H9 (cell line): ENCODE measurements at regions not wholly inside any gene's neighbourhood (a gene's known extent, or its start where the extent isn't known, plus 50 kb on each side); places are given as distances from the start of the nearest gene placed in this dataset.
A peak's percentile ranks its signal among the peaks of the same experiment; 100 is the strongest.

Experiments
- DNase-seq: peaks from one replicate; pipeline ENCODE4 v3.0.0-alpha.2; 2017
- H2AFZ ChIP-seq: one replicate; pipeline ENCODE4 v1.6.1; 2013; ENCODE audit warnings: mild to moderate bottlenecking, low read length, control low read depth, moderate library complexity
- H2AK5ac ChIP-seq: 2 replicates; pipeline ENCODE4 v1.6.1; 2013; ENCODE audit warnings: low read length, control low read depth, mixed read lengths; ENCODE audit not compliant: insufficient read length
- H2BK120ac ChIP-seq: one replicate; pipeline ENCODE4 v1.6.1; 2013; ENCODE audit warnings: low read depth, mild to moderate bottlenecking, low read length, control low read depth, inconsistent platforms; ENCODE audit not compliant: poor library complexity, severe bottlenecking
- H2BK12ac ChIP-seq: 2 replicates; pipeline ENCODE4 v1.6.1; 2013; ENCODE audit warnings: low read length, control low read depth, mixed read lengths, low read depth; ENCODE audit not compliant: insufficient read length
- H2BK15ac ChIP-seq: 2 replicates; pipeline ENCODE4 v1.6.1; 2013; ENCODE audit warnings: low read depth, low read length, control low read depth
- H2BK20ac ChIP-seq: one replicate; pipeline ENCODE4 v1.6.1; 2013; ENCODE audit warnings: low read depth, mild to moderate bottlenecking, low read length, control low read depth, inconsistent platforms; ENCODE audit not compliant: poor library complexity, severe bottlenecking
- H2BK5ac ChIP-seq: 2 replicates; pipeline ENCODE4 v1.6.1; 2013; ENCODE audit warnings: low read length, control low read depth, mixed read lengths; ENCODE audit not compliant: insufficient read length
- H3K14ac ChIP-seq: 2 replicates; pipeline ENCODE4 v1.6.1; 2013; ENCODE audit warnings: low read length, control low read depth; ENCODE audit not compliant: insufficient read depth
- H3K18ac ChIP-seq: 2 replicates; pipeline ENCODE4 v1.6.1; 2013; ENCODE audit warnings: low read depth, mild to moderate bottlenecking, mixed read lengths, low read length, control low read depth; ENCODE audit not compliant: insufficient read length
- H3K23ac ChIP-seq: 2 replicates; pipeline ENCODE4 v1.6.1; 2013; ENCODE audit warnings: low read length, control low read depth, mixed read lengths, low read depth; ENCODE audit not compliant: insufficient read length
- H3K23me2 ChIP-seq: 2 replicates; pipeline ENCODE4 v1.6.1; 2013; ENCODE audit warnings: low read depth, mild to moderate bottlenecking, mixed read lengths, low read length, control low read depth; ENCODE audit not compliant: insufficient read length, poor library complexity, severe bottlenecking
- H3K27ac ChIP-seq: 2 replicates; pipeline ENCODE4 v1.5.1; 2013; ENCODE audit warnings: low read length, control low read depth, mixed read lengths, low read depth; ENCODE audit not compliant: insufficient read length
- H3K27me3 ChIP-seq: 2 replicates; pipeline ENCODE4 v1.6.1; 2013; ENCODE audit warnings: low read length, control low read depth, inconsistent platforms; ENCODE audit not compliant: insufficient read depth
- H3K4ac ChIP-seq: 2 replicates; pipeline ENCODE4 v1.6.1; 2013; ENCODE audit warnings: low read depth, mild to moderate bottlenecking, control low read depth, inconsistent platforms, low read length, moderate library complexity
- H3K4me1 ChIP-seq: 2 replicates; pipeline ENCODE4 v1.6.1; 2013; ENCODE audit warnings: low read length, control low read depth, inconsistent platforms; ENCODE audit not compliant: insufficient read depth
- H3K4me2 ChIP-seq: 2 replicates; pipeline ENCODE4 v1.6.1; 2013; ENCODE audit warnings: low read length, control low read depth, mixed read lengths; ENCODE audit not compliant: insufficient read length, insufficient read depth
- H3K56ac ChIP-seq: 2 replicates; pipeline ENCODE4 v1.6.1; 2013; ENCODE audit warnings: low read depth, mild to moderate bottlenecking, mixed read lengths, low read length, control low read depth; ENCODE audit not compliant: insufficient read length
- H3K79me1 ChIP-seq: 2 replicates; pipeline ENCODE4 v1.6.1; 2013; ENCODE audit warnings: low read depth, mild to moderate bottlenecking, moderate library complexity, low read length, control low read depth, inconsistent platforms; ENCODE audit not compliant: insufficient read depth, poor library complexity, severe bottlenecking
- H3K79me2 ChIP-seq: 2 replicates; pipeline ENCODE4 v1.6.1; 2013; ENCODE audit warnings: low read length, control low read depth, inconsistent platforms; ENCODE audit not compliant: insufficient read depth
- H3K9ac ChIP-seq: 2 replicates; pipeline ENCODE4 v1.6.1; 2013; ENCODE audit warnings: low read length, control low read depth, mixed read lengths; ENCODE audit not compliant: insufficient read length; ENCODE audit errors: extremely low read depth
- H3K9me3 ChIP-seq: one replicate; pipeline ENCODE4 v1.6.1; 2013; ENCODE audit warnings: low read depth, low read length, inconsistent platforms; ENCODE audit not compliant: control insufficient read depth
- H3T11ph ChIP-seq: one replicate; pipeline ENCODE4 v1.6.1; 2013; ENCODE audit warnings: mild to moderate bottlenecking, low read length, control low read depth, inconsistent platforms
- H4K20me1 ChIP-seq: one replicate; pipeline ENCODE4 v1.6.1; 2013; ENCODE audit not compliant: control insufficient read depth, insufficient read length, insufficient read depth
- H4K5ac ChIP-seq: 2 replicates; pipeline ENCODE4 v1.6.1; 2013; ENCODE audit warnings: low read depth, mild to moderate bottlenecking, mixed read lengths, low read length, control low read depth; ENCODE audit not compliant: insufficient read length
- H4K8ac ChIP-seq: replicated peaks from 2 replicates; pipeline ENCODE4 v1.6.1; 2013; ENCODE audit warnings: low read length, control low read depth, mixed read lengths, low read depth; ENCODE audit not compliant: insufficient read length
- H4K91ac ChIP-seq: 2 replicates; pipeline ENCODE4 v1.6.1; 2013; ENCODE audit warnings: low read depth, mild to moderate bottlenecking, moderate library complexity, mixed read lengths, low read length, control low read depth; ENCODE audit not compliant: insufficient read length
- H3K27ac Mint-ChIP-seq, 3 experiments: 2 replicates in 2 of 3; 3 replicates in 1 of 3; pipeline ENCODE4 v1.8.0; 2020 to 2021; ENCODE audit warnings: mixed read lengths in 3 of 3, mild to moderate bottlenecking in 1 of 3, moderate library complexity in 1 of 3
- H3K27me3 Mint-ChIP-seq: 2 replicates; pipeline ENCODE4 v1.8.0; 2021; ENCODE audit warnings: low read depth, mild to moderate bottlenecking, moderate library complexity, mixed read lengths
- H3K36me3 Mint-ChIP-seq, 3 experiments: 2 replicates in 2 of 3; 3 replicates in 1 of 3; pipeline ENCODE4 v1.8.0; 2020 to 2021; ENCODE audit warnings: low read depth in 3 of 3, mixed read lengths in 3 of 3; ENCODE audit not compliant: insufficient read depth in 1 of 3
- H3K4me1 Mint-ChIP-seq, 2 experiments: 2 replicates each; pipeline ENCODE4 v1.8.0; 2020; ENCODE audit warnings: mixed read lengths in 2 of 2
- H3K4me3 Mint-ChIP-seq, 2 experiments: 2 replicates in 1 of 2; 3 replicates in 1 of 2; pipeline ENCODE4 v1.8.0; 2020 to 2021; ENCODE audit warnings: mild to moderate bottlenecking in 2 of 2, mixed read lengths in 2 of 2, moderate library complexity in 1 of 2
- H3K9me3 Mint-ChIP-seq, 2 experiments: 2 replicates in 1 of 2; 3 replicates in 1 of 2; pipeline ENCODE4 v1.8.0; 2020; ENCODE audit warnings: mild to moderate bottlenecking in 2 of 2, mixed read lengths in 2 of 2, moderate library complexity in 1 of 2
- WGBS: extraction: QIAGEN DNeasy Blood & Tissue Kit; methylation state at CpG from one replicate; pipeline ENCODE4 v1.1.7; 2013; ENCODE audit warnings: missing lambda C conversion rate, low lambda C conversion rate, mixed read lengths; ENCODE audit not compliant: insufficient read length; ENCODE audit errors: extremely low coverage; 5-methylcytosine and 5-hydroxymethylcytosine counted together
- TF ChIP-seq, protein P1 (sequence below): fragments of 200-600 bp; sonication (generic); conservative IDR thresholded peaks from 3 replicates; pipeline ENCODE4 v1.8.0; 2021; ENCODE audit warnings: antibody characterized with exemption, mild to moderate bottlenecking

DNA sequence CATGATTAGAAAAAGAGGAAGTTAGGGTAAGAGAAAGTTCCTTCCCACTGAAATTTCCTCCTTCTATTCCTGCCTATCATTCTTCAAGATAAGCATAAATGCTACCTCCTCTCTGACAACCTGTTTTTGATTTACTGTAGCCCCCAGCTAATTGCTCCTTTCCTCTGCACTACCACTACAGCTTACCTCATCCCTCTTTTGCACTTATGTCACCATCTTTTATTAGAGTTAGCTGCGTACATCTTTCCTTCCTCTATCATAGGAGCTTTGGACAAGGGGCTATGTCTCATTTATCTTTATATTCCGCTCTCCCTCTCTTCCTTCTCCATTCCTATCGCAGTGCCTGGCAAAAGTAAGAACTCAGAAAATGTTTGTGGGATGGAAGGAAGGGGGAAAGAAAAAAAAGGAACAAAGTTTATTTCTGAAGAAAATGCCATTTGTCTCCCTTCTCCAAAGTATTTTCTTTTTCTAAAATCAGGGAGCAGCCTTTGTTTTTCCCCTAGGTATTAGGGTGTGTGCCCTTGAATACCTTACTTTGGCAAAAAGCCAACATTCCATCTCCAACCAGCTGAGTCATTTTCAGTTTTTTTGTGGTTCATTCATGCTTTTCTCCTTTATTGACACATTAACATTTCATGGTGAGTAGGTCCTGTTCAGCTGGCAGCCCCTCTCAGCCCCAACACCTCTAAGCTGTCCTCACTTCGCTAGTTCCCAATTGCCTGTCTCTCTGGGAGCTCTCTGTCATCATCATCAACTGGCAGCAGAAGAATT is 87.6 kb upstream of the SOX2 start:
- Histone ChIP-seq H2BK12ac (no peak overlapping the region), H2AK5ac (no peak overlapping the region), H2BK5ac (no peak overlapping the region), H3K9ac (no peak overlapping the region), H3K27me3 (no peaks in the 10 kb centered on the region), H4K8ac (no peak overlapping the region), H3K14ac (no peak overlapping the region), H3K79me1 (no peaks in the 10 kb centered on the region), H3K4me1 (0 out of 2 replicates have a peak, but pooled peaks cover 1% of the 10 kb centered on the region), H2BK20ac (no peak overlapping the region), H3K9me3 (no peaks in the 10 kb centered on the region), H3K27ac (no peak overlapping the region), H3K23me2 (no peaks in the 10 kb centered on the region), H3K18ac (no peak overlapping the region), H4K91ac (no peak overlapping the region), H3K4me2 (no peak overlapping the region), H2BK120ac (no peak overlapping the region), H3K23ac (no peak overlapping the region), H2BK15ac (no peak overlapping the region), H3K4ac (no peak overlapping the region), H4K5ac (no peak overlapping the region), H3K79me2 (no peaks in the 10 kb centered on the region), H3K56ac (no peak overlapping the region), H2AFZ (no peak overlapping the region), H3T11ph (no peak overlapping the region), H4K20me1 (no peaks in the 10 kb centered on the region)
- Mint-ChIP-seq H3K4me1 (peaks cover 4 to 8% of the 10 kb centered on the region in 2 experiments; a peak in 3 of 4 replicates), H3K4me3 (no peak overlapping the region), H3K9me3 (no peaks in the 10 kb centered on the region), H3K27ac (peak overlapping the region in 1 of 3 experiments; percentile 23; a peak in 1 of 7 replicates), H3K36me3 (no peaks in the 10 kb centered on the region), H3K27me3 (no peaks in the 10 kb centered on the region)
- TF ChIP-seq, protein P1, sequence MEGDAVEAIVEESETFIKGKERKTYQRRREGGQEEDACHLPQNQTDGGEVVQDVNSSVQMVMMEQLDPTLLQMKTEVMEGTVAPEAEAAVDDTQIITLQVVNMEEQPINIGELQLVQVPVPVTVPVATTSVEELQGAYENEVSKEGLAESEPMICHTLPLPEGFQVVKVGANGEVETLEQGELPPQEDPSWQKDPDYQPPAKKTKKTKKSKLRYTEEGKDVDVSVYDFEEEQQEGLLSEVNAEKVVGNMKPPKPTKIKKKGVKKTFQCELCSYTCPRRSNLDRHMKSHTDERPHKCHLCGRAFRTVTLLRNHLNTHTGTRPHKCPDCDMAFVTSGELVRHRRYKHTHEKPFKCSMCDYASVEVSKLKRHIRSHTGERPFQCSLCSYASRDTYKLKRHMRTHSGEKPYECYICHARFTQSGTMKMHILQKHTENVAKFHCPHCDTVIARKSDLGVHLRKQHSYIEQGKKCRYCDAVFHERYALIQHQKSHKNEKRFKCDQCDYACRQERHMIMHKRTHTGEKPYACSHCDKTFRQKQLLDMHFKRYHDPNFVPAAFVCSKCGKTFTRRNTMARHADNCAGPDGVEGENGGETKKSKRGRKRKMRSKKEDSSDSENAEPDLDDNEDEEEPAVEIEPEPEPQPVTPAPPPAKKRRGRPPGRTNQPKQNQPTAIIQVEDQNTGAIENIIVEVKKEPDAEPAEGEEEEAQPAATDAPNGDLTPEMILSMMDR: no peak
- no peak for DNase-seq
- WGBS: no CpG with 5 or more reads among the region's 4 CpGs
